Panc1 (cell line): ENCODE measurements at regions not wholly inside any gene's neighbourhood (a gene's known extent, or its start where the extent isn't known, plus 50 kb on each side); places are given as distances from the start of the nearest gene placed in this dataset.

Experiments used
- ATAC-seq: fragments of 200-7000 bp; cut with Tn5 transposase; 2 replicates; pipeline ENCODE4 v1.9.1; 2020; ENCODE audit warnings: mild to moderate bottlenecking, moderate library complexity
- BruUV-seq: library from RNA; stranded (reverse); fragments of 400-500 nt; replicated peaks from 2 replicates; lab custom pipeline; 2021; lab: Mats Ljungman, UMichigan
- CTCF ChIA-PET: fragments of 300-600 bp; sonication (Branson Sonifier 250); formaldehyde crosslinking; loops from one replicate; lab custom pipeline; 2022; ENCODE audit warnings: antibody characterized with exemption; lab: Charles Lee
- POLR2A ChIA-PET: fragments of 300-600 bp; sonication (Branson Sonifier 250); formaldehyde crosslinking; loops from one replicate; lab custom pipeline; 2022; ENCODE audit warnings: antibody characterized with exemption; lab: Charles Lee
- DNase-seq: peaks from one replicate; pipeline ENCODE4 v3.0.0-alpha.2; 2010; ENCODE audit warnings: low read depth, low spot score
- H3K27ac ChIP-seq: 2 replicates; pipeline ENCODE4 v1.5.1; 2011; ENCODE audit warnings: mild to moderate bottlenecking, low read length, inconsistent platforms
- H3K27me3 ChIP-seq: fragments of 200-500 bp; sonication (Bioruptor generic); 2 replicates; pipeline ENCODE4 v1.6.0; 2014; ENCODE audit warnings: low read length, inconsistent platforms; ENCODE audit not compliant: control insufficient read depth, insufficient read depth
- H3K36me3 ChIP-seq: fragments of 200-500 bp; sonication (Bioruptor generic); 2 replicates; pipeline ENCODE4 v1.5.1; 2014; ENCODE audit warnings: inconsistent platforms, mild to moderate bottlenecking, low read length, moderate library complexity; ENCODE audit not compliant: control insufficient read depth, insufficient read depth
- H3K4me1 ChIP-seq: 2 replicates; pipeline ENCODE4 v1.5.1; 2011; ENCODE audit warnings: inconsistent platforms, mild to moderate bottlenecking, low read length, moderate library complexity; ENCODE audit not compliant: control insufficient read depth, insufficient read depth
- H3K4me3 ChIP-seq, 2 experiments: 2 replicates each; pipeline ENCODE4 v1.5.1; 2011 to 2012; ENCODE audit warnings: low read depth in 2 of 2, low read length in 2 of 2, mild to moderate bottlenecking in 2 of 2, inconsistent platforms in 1 of 2, moderate library complexity in 1 of 2
- H3K9me3 ChIP-seq: fragments of 200-500 bp; sonication (Bioruptor generic); 2 replicates; pipeline ENCODE4 v1.5.1; 2014; ENCODE audit warnings: low read depth, mild to moderate bottlenecking, inconsistent platforms, low read length, moderate library complexity; ENCODE audit not compliant: control insufficient read depth, insufficient read depth
- POLR2AphosphoS5 ChIP-seq: IDR thresholded peaks from 2 replicates; pipeline ENCODE4 v1.6.1; 2012; ENCODE audit warnings: mild to moderate bottlenecking, low read depth, low read length, moderate library complexity
- SIN3A ChIP-seq: IDR thresholded peaks from 2 replicates; pipeline ENCODE4 v1.6.1; 2012; ENCODE audit warnings: low read depth, mild to moderate bottlenecking, low read length, moderate library complexity, borderline replicate concordance; ENCODE audit not compliant: insufficient read depth
- TCF7L2 ChIP-seq: IDR thresholded peaks from 2 replicates; pipeline ENCODE4 v1.6.1; 2011; ENCODE audit warnings: mild to moderate bottlenecking, low read depth, low read length, inconsistent platforms
- in situ Hi-C: cut with HindIII; loops from 2 replicates; pipeline ENCODE4 v1.10.0; 2016; ENCODE audit warnings: low sequenced_read_pairs, low pct_unique_long_range_greater_than_20kb
- intact Hi-C: fragments of 100-400 bp; cut with micrococcal nuclease; formaldehyde crosslinking; loops from one replicate; pipeline ENCODE4 v1.10.0; 2022; ENCODE audit not compliant: unreplicated experiment
- TF ChIP-seq, protein P1 (sequence below): fragments of 450-650 bp; IDR thresholded peaks from 2 replicates; pipeline ENCODE4 v1.5.1; 2017; ENCODE audit warnings: mild to moderate bottlenecking
- TF ChIP-seq, protein P2 (sequence below), 2 experiments: IDR thresholded peaks; 2 replicates each; pipeline ENCODE4 v1.6.1; 2011 to 2012; ENCODE audit warnings: low read depth in 2 of 2, control low read depth in 1 of 2, low read length in 1 of 2, mild to moderate bottlenecking in 1 of 2, moderate library complexity in 1 of 2; ENCODE audit not compliant: insufficient read depth in 1 of 2

DNA sequence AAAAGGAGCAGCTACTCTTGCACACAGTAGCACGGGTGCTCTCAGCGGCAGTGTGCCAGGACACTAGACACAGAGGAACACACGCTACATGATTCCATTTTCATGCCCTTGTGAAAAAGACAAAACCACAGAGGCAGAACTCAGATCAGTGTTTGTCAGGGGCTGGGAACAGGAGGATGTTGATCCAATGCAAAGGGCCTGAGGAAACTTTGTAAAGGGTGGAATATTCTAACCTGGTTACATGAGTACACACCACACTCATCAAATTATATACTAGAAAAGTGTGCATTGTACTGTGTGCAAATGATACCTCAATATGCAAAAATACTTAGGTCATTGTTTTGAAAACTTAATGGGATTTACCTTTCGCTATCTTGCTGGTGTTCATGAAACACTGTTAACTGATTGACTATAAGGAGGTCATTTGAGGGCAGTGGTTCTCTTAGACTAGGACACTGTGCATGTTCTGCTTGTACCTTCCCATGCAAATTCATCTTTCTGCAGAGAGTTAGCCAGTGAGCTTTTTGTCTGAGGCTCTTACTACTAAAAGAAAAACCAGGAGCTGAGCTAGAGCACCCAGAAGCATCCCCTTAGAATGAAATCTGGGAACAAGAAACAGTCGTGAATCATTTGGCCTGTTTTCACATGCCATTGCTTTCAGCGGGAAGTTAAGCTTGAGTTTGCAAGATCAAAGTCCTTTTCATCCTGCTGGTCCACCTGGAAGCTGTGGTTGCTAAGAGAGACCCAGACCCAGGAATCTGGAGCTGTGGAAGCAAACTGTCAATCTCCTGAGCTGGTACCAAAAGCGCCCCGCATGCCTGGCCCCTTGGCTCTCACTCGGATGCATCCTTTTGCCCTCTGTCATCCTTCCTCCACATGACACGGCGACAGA lies 204.8 kb downstream of the TTLL2 start:
- no peak for ATAC-seq
- POLR2A ChIA-PET = no interaction called here

DNA sequence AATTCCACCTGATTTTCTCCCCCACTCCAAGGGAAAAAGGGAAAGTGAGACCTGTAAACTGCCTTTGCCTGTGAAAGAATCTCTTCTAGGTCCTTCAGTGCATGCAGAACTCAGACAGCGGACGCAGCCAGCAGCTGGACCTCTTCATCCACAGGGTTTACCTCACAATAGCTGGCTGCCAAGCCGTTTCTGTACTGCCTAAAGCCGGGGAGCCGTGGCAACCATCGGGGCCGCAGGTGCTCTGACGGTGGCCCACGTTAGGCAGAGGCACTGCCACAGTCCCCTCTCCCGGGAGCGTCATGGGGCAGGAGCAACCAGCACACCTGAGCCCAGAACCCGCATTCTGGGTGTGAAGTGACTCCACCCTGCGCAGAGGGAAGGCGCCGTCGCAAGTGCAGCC lies 206.1 kb downstream of the TTLL2 start:
- ChIA-PET POLR2A (no interaction called here), CTCF (no interaction called here)
- no peak for ATAC-seq
- Histone ChIP-seq H3K27ac (no peak overlapping the region), H3K4me3 (no peak overlapping the region), H3K36me3 (no peaks in the 10 kb centered on the region), H3K9me3 (no peaks in the 10 kb centered on the region), H3K27me3 (peaks cover 5% of the 10 kb centered on the region), H3K4me1 (no peaks in the 10 kb centered on the region)
- TF ChIP-seq POLR2AphosphoS5 (no peak), SIN3A (no peak), TCF7L2 (no peak)
- TF ChIP-seq, protein P1, sequence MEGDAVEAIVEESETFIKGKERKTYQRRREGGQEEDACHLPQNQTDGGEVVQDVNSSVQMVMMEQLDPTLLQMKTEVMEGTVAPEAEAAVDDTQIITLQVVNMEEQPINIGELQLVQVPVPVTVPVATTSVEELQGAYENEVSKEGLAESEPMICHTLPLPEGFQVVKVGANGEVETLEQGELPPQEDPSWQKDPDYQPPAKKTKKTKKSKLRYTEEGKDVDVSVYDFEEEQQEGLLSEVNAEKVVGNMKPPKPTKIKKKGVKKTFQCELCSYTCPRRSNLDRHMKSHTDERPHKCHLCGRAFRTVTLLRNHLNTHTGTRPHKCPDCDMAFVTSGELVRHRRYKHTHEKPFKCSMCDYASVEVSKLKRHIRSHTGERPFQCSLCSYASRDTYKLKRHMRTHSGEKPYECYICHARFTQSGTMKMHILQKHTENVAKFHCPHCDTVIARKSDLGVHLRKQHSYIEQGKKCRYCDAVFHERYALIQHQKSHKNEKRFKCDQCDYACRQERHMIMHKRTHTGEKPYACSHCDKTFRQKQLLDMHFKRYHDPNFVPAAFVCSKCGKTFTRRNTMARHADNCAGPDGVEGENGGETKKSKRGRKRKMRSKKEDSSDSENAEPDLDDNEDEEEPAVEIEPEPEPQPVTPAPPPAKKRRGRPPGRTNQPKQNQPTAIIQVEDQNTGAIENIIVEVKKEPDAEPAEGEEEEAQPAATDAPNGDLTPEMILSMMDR = no peak
- in situ Hi-C loops (no loop called here), intact Hi-C loops (no loop called here)
- DNase-seq = no peak
- no TSS peak for BruUV-seq

More for the DNA sequence above, 204.8 kb downstream of the TTLL2 start:
- Histone ChIP-seq H3K9me3 (no peaks in the 10 kb centered on the region), H3K4me3 (no peak overlapping the region), H3K27me3 (peaks cover 5% of the 10 kb centered on the region), H3K36me3 (no peaks in the 10 kb centered on the region), H3K4me1 (no peaks in the 10 kb centered on the region), H3K27ac (no peak overlapping the region)
- in situ Hi-C loops = no loop called here
- no TSS peak for BruUV-seq
- TF ChIP-seq, protein P1 = no peak
- TF ChIP-seq, protein P2, sequence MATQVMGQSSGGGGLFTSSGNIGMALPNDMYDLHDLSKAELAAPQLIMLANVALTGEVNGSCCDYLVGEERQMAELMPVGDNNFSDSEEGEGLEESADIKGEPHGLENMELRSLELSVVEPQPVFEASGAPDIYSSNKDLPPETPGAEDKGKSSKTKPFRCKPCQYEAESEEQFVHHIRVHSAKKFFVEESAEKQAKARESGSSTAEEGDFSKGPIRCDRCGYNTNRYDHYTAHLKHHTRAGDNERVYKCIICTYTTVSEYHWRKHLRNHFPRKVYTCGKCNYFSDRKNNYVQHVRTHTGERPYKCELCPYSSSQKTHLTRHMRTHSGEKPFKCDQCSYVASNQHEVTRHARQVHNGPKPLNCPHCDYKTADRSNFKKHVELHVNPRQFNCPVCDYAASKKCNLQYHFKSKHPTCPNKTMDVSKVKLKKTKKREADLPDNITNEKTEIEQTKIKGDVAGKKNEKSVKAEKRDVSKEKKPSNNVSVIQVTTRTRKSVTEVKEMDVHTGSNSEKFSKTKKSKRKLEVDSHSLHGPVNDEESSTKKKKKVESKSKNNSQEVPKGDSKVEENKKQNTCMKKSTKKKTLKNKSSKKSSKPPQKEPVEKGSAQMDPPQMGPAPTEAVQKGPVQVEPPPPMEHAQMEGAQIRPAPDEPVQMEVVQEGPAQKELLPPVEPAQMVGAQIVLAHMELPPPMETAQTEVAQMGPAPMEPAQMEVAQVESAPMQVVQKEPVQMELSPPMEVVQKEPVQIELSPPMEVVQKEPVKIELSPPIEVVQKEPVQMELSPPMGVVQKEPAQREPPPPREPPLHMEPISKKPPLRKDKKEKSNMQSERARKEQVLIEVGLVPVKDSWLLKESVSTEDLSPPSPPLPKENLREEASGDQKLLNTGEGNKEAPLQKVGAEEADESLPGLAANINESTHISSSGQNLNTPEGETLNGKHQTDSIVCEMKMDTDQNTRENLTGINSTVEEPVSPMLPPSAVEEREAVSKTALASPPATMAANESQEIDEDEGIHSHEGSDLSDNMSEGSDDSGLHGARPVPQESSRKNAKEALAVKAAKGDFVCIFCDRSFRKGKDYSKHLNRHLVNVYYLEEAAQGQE (IDR thresholded peaks at IDR 0.05; ENCODE audit: insufficient read depth in 1 of 2, low read depth in 2 of 2, low read length in 1 of 2) = no peak
- TF ChIP-seq POLR2AphosphoS5 (no peak), SIN3A (no peak), TCF7L2 (no peak)
- intact Hi-C loops = no loop called here
- no peak for DNase-seq
- CTCF ChIA-PET = no interaction called here
